ENCODE measurements at regions not wholly inside any gene's neighbourhood (a gene's known extent, or its start where the extent isn't known, plus 50 kb on each side); places are given as distances from the start of the nearest gene placed in this dataset.

- H3K36me3 ChIP-seq (ENCODE audit: control insufficient read depth, insufficient read depth, low read length) = no peaks in the 10 kb centered on the region
- peaks cover 21% of the 10 kb centered on the region for H3K4me1 ChIP-seq (ENCODE audit: control insufficient read depth, insufficient read depth, low read length)
- H3K4me3 ChIP-seq (ENCODE audit: low read depth, low read length) = no peak overlapping the region
- no peak overlapping the region for H3K27ac ChIP-seq (ENCODE audit: low read depth, low read length)
- no peaks in the 10 kb centered on the region for H3K9me3 ChIP-seq (ENCODE audit: control insufficient read depth, insufficient read depth, low read length)
- no peaks in the 10 kb centered on the region for H3K27me3 ChIP-seq (ENCODE audit: control insufficient read depth, insufficient read depth, low read length)
- no peak overlapping the region for H3K9ac ChIP-seq (ENCODE audit: low read depth, low read length)
Observed at GRCh38 chr4:20353646-20354045, 101.9 kb downstream of the SLIT2 start.

GRCh38 chr4:20354120-20354519 is 102.4 kb downstream of the SLIT2 start:
- Histone ChIP-seq H3K9me3 (ENCODE audit: control insufficient read depth, insufficient read depth, low read length) (no peaks in the 10 kb centered on the region), H3K9ac (ENCODE audit: low read depth, low read length) (no peak overlapping the region), H3K4me3 (ENCODE audit: low read depth, low read length) (no peak overlapping the region), H3K36me3 (ENCODE audit: control insufficient read depth, insufficient read depth, low read length) (no peaks in the 10 kb centered on the region), H3K27me3 (ENCODE audit: control insufficient read depth, insufficient read depth, low read length) (no peaks in the 10 kb centered on the region), H3K27ac (ENCODE audit: low read depth, low read length) (no peak overlapping the region), H3K4me1 (ENCODE audit: control insufficient read depth, insufficient read depth, low read length) (peaks cover 21% of the 10 kb centered on the region)

- Histone ChIP-seq H3K4me1 (ENCODE audit: control insufficient read depth, insufficient read depth, low read length) (peaks cover 19% of the 10 kb centered on the region), H3K36me3 (ENCODE audit: control insufficient read depth, insufficient read depth, low read length) (no peaks in the 10 kb centered on the region), H3K27me3 (ENCODE audit: control insufficient read depth, insufficient read depth, low read length) (no peaks in the 10 kb centered on the region), H3K9ac (ENCODE audit: low read depth, low read length) (no peak overlapping the region), H3K27ac (ENCODE audit: low read depth, low read length) (no peak overlapping the region), H3K4me3 (ENCODE audit: low read depth, low read length) (no peak overlapping the region), H3K9me3 (ENCODE audit: control insufficient read depth, insufficient read depth, low read length) (no peaks in the 10 kb centered on the region)
Observed at GRCh38 chr4:20356565-20356964, 104.9 kb downstream of the SLIT2 start.

GRCh38 chr4:20358110-20358509 is 106.4 kb downstream of the SLIT2 start:
- Histone ChIP-seq H3K27me3 (ENCODE audit: control insufficient read depth, insufficient read depth, low read length) (no peaks in the 10 kb centered on the region), H3K9ac (ENCODE audit: low read depth, low read length) (no peak overlapping the region), H3K27ac (ENCODE audit: low read depth, low read length) (no peak overlapping the region), H3K36me3 (ENCODE audit: control insufficient read depth, insufficient read depth, low read length) (no peaks in the 10 kb centered on the region), H3K9me3 (ENCODE audit: control insufficient read depth, insufficient read depth, low read length) (no peaks in the 10 kb centered on the region), H3K4me3 (ENCODE audit: low read depth, low read length) (no peak overlapping the region), H3K4me1 (ENCODE audit: control insufficient read depth, insufficient read depth, low read length) (peaks cover 13% of the 10 kb centered on the region)

- Histone ChIP-seq H3K27ac (ENCODE audit: low read depth, low read length) (no peak overlapping the region), H3K9me3 (ENCODE audit: control insufficient read depth, insufficient read depth, low read length) (no peaks in the 10 kb centered on the region), H3K27me3 (ENCODE audit: control insufficient read depth, insufficient read depth, low read length) (no peaks in the 10 kb centered on the region), H3K4me1 (ENCODE audit: control insufficient read depth, insufficient read depth, low read length) (no peaks in the 10 kb centered on the region), H3K36me3 (ENCODE audit: control insufficient read depth, insufficient read depth, low read length) (no peaks in the 10 kb centered on the region), H3K4me3 (ENCODE audit: low read depth, low read length) (no peak overlapping the region), H3K9ac (ENCODE audit: low read depth, low read length) (no peak overlapping the region)
Observed at GRCh38 chr4:20359692-20360091, 108.0 kb downstream of the SLIT2 start.

- H3K9me3 ChIP-seq (ENCODE audit: control insufficient read depth, insufficient read depth, low read length) = no peaks in the 10 kb centered on the region
- H3K9ac ChIP-seq (ENCODE audit: low read depth, low read length) = no peak overlapping the region
- H3K27me3 ChIP-seq (ENCODE audit: control insufficient read depth, insufficient read depth, low read length) = no peaks in the 10 kb centered on the region
- no peaks in the 10 kb centered on the region for H3K36me3 ChIP-seq (ENCODE audit: control insufficient read depth, insufficient read depth, low read length)
- H3K27ac ChIP-seq (ENCODE audit: low read depth, low read length) = no peak overlapping the region
- no peak overlapping the region for H3K4me3 ChIP-seq (ENCODE audit: low read depth, low read length)
- H3K4me1 ChIP-seq (ENCODE audit: control insufficient read depth, insufficient read depth, low read length) = no peaks in the 10 kb centered on the region
Observed at GRCh38 chr4:20362148-20362547, 110.4 kb downstream of the SLIT2 start.

- no peaks in the 10 kb centered on the region for H3K4me1 ChIP-seq (ENCODE audit: control insufficient read depth, insufficient read depth, low read length)
- no peak overlapping the region for H3K9ac ChIP-seq (ENCODE audit: low read depth, low read length)
- H3K9me3 ChIP-seq (ENCODE audit: control insufficient read depth, insufficient read depth, low read length) = no peaks in the 10 kb centered on the region
- H3K36me3 ChIP-seq (ENCODE audit: control insufficient read depth, insufficient read depth, low read length) = no peaks in the 10 kb centered on the region
- H3K4me3 ChIP-seq (ENCODE audit: low read depth, low read length) = no peak overlapping the region
- H3K27ac ChIP-seq (ENCODE audit: low read depth, low read length) = no peak overlapping the region
- no peaks in the 10 kb centered on the region for H3K27me3 ChIP-seq (ENCODE audit: control insufficient read depth, insufficient read depth, low read length)
Observed at GRCh38 chr4:20364969-20365368, 113.3 kb downstream of the SLIT2 start.

- Histone ChIP-seq H3K9ac (ENCODE audit: low read depth, low read length) (no peak overlapping the region), H3K4me1 (ENCODE audit: control insufficient read depth, insufficient read depth, low read length) (no peaks in the 10 kb centered on the region), H3K36me3 (ENCODE audit: control insufficient read depth, insufficient read depth, low read length) (no peaks in the 10 kb centered on the region), H3K9me3 (ENCODE audit: control insufficient read depth, insufficient read depth, low read length) (no peaks in the 10 kb centered on the region), H3K27ac (ENCODE audit: low read depth, low read length) (no peak overlapping the region), H3K27me3 (ENCODE audit: control insufficient read depth, insufficient read depth, low read length) (no peaks in the 10 kb centered on the region), H3K4me3 (ENCODE audit: low read depth, low read length) (no peak overlapping the region)
Observed at GRCh38 chr4:20367446-20367845, 115.7 kb downstream of the SLIT2 start.

GRCh38 chr4:20368926-20369325 is 117.2 kb downstream of the SLIT2 start:
- no peaks in the 10 kb centered on the region for H3K36me3 ChIP-seq (ENCODE audit: control insufficient read depth, insufficient read depth, low read length)
- H3K27ac ChIP-seq (ENCODE audit: low read depth, low read length) = no peak overlapping the region
- H3K4me1 ChIP-seq (ENCODE audit: control insufficient read depth, insufficient read depth, low read length) = no peaks in the 10 kb centered on the region

GRCh38 chr4:20370274-20370673 is 118.6 kb downstream of the SLIT2 start:
- H3K9me3 ChIP-seq (ENCODE audit: control insufficient read depth, insufficient read depth, low read length) = no peaks in the 10 kb centered on the region
- no peak overlapping the region for H3K27ac ChIP-seq (ENCODE audit: low read depth, low read length)

More at GRCh38 chr4:20368926-20369325, 117.2 kb downstream of the SLIT2 start:
- no peaks in the 10 kb centered on the region for H3K9me3 ChIP-seq (ENCODE audit: control insufficient read depth, insufficient read depth, low read length)
- H3K9ac ChIP-seq (ENCODE audit: low read depth, low read length) = no peak overlapping the region
- no peaks in the 10 kb centered on the region for H3K27me3 ChIP-seq (ENCODE audit: control insufficient read depth, insufficient read depth, low read length)
- no peak overlapping the region for H3K4me3 ChIP-seq (ENCODE audit: low read depth, low read length)

GRCh38 chr4:20376070-20376469 is 124.4 kb downstream of the SLIT2 start:
- H3K4me1 ChIP-seq (ENCODE audit: control insufficient read depth, insufficient read depth, low read length) = peaks cover 13% of the 10 kb centered on the region; the same call in 1 of the 2 replicates
- no peak overlapping the region for H3K27ac ChIP-seq (ENCODE audit: low read depth, low read length)
- no peak overlapping the region for H3K9ac ChIP-seq (ENCODE audit: low read depth, low read length)
- H3K9me3 ChIP-seq (ENCODE audit: control insufficient read depth, insufficient read depth, low read length) = no peaks in the 10 kb centered on the region
- H3K36me3 ChIP-seq (ENCODE audit: control insufficient read depth, insufficient read depth, low read length) = no peaks in the 10 kb centered on the region
- H3K4me3 ChIP-seq (ENCODE audit: low read depth, low read length) = no peak overlapping the region
- H3K27me3 ChIP-seq (ENCODE audit: control insufficient read depth, insufficient read depth, low read length) = no peaks in the 10 kb centered on the region

More at GRCh38 chr4:20370274-20370673, 118.6 kb downstream of the SLIT2 start:
- Histone ChIP-seq H3K36me3 (ENCODE audit: control insufficient read depth, insufficient read depth, low read length) (no peaks in the 10 kb centered on the region), H3K4me1 (ENCODE audit: control insufficient read depth, insufficient read depth, low read length) (peaks cover 7% of the 10 kb centered on the region; the same call in 1 of the 2 replicates), H3K4me3 (ENCODE audit: low read depth, low read length) (no peak overlapping the region), H3K9ac (ENCODE audit: low read depth, low read length) (no peak overlapping the region), H3K27me3 (ENCODE audit: control insufficient read depth, insufficient read depth, low read length) (no peaks in the 10 kb centered on the region)

GRCh38 chr4:20378181-20378580 is 126.5 kb downstream of the SLIT2 start:
- H3K9me3 ChIP-seq (ENCODE audit: control insufficient read depth, insufficient read depth, low read length) = no peaks in the 10 kb centered on the region
- no peak overlapping the region for H3K9ac ChIP-seq (ENCODE audit: low read depth, low read length)
- H3K27ac ChIP-seq (ENCODE audit: low read depth, low read length) = no peak overlapping the region
- no peaks in the 10 kb centered on the region for H3K36me3 ChIP-seq (ENCODE audit: control insufficient read depth, insufficient read depth, low read length)
- H3K4me3 ChIP-seq (ENCODE audit: low read depth, low read length) = no peak overlapping the region
- H3K4me1 ChIP-seq (ENCODE audit: control insufficient read depth, insufficient read depth, low read length) = peaks cover 13% of the 10 kb centered on the region; the same call in 1 of the 2 replicates
- H3K27me3 ChIP-seq (ENCODE audit: control insufficient read depth, insufficient read depth, low read length) = no peaks in the 10 kb centered on the region
